ENCODE measurements at regions not wholly inside any gene's neighbourhood (a gene's known extent, or its start where the extent isn't known, plus 50 kb on each side); places are given as distances from the start of the nearest gene placed in this dataset.

DNA sequence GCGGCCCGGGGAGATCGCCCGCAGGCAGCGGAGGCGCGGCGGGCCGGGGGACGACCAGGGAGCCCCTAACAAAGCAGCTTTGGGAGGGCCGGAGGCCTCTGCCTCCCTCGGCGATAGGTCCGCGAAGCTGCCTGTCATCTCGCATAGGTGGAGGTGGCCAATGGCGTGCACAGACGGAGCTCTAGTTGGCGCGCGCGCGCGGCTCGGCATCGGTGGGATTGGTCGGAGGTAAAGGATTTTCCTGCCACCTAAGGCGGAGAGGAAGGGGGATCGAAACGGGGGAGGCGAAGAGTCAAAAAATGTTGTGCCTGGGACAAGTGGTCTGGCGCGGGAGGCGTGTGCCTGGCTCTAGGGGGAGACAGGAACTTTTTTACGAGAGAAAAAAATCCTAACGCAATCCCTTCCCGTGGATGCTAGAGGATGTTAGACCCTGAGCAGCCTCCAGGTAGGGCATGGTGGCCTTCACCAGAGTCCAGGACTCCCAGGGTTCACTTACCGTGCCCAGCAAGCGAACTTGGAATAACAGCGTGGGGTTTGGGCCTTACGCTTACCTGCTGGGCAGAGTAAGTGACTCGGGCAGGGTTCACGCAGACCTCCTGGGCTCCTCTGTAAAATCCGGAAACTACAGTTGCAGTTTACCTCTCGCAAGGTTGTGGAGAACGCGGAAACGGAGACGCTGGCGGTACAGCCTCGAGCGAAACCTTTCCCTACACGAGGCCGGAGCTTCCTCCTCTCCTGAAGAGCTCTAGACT, 99.9 kb upstream of the SOD1 start:
- TF ChIP-seq, protein P1, sequence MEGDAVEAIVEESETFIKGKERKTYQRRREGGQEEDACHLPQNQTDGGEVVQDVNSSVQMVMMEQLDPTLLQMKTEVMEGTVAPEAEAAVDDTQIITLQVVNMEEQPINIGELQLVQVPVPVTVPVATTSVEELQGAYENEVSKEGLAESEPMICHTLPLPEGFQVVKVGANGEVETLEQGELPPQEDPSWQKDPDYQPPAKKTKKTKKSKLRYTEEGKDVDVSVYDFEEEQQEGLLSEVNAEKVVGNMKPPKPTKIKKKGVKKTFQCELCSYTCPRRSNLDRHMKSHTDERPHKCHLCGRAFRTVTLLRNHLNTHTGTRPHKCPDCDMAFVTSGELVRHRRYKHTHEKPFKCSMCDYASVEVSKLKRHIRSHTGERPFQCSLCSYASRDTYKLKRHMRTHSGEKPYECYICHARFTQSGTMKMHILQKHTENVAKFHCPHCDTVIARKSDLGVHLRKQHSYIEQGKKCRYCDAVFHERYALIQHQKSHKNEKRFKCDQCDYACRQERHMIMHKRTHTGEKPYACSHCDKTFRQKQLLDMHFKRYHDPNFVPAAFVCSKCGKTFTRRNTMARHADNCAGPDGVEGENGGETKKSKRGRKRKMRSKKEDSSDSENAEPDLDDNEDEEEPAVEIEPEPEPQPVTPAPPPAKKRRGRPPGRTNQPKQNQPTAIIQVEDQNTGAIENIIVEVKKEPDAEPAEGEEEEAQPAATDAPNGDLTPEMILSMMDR (IDR thresholded peaks at IDR 0.05): no peak
- TF ChIP-seq POLR2A (IDR thresholded peaks at IDR 0.05): no peak
